GM21576 (cell line): ENCODE measurements at regions not wholly inside any gene's neighbourhood (a gene's known extent, or its start where the extent isn't known, plus 50 kb on each side); places are given as distances from the start of the nearest gene placed in this dataset.
"Not testable (repeated sequence)": the region's sequence is repeated elsewhere in the genome, so short reads cannot be mapped to it uniquely, and the experiment has no call there.

Experiments
- ATAC-seq: cut with Tn5 transposase; IDR thresholded peaks from one replicate; pipeline ENCODE4 v1.9.1; 2021; ENCODE audit warnings: mild to moderate bottlenecking, moderate library complexity; ENCODE audit not compliant: unreplicated experiment

DNA sequence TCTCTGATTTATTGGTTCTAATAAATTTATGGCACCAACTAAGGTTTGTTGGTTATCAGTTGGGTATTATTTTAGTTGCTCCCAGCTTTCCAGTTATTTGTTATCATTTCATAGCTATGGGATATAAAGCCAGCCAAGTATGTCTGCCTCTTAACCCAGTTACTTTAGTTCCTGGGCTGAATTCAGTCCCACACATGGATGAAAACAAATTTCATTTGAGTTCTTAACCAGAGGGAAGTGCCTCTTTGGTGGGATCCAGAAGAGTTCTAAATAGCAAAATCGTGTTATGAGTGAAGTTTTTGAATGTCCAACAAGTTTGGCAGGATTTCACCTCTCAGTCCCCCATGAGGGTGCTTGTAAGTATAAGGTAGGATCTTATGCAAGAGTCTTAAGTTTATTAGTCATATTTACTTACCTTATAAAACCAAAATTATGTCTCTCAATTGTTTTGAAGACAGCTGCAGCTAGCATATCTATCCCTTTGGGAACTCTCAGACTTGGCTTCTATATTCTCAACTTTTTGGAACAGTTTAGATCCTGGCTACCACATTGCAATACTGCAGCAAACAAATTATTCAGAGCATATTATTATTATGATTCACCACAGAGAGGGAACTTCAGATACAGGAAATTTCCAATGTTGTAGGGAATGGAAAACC lies 683.6 kb downstream of the BCKDHB start:
- no peak for ATAC-seq

DNA sequence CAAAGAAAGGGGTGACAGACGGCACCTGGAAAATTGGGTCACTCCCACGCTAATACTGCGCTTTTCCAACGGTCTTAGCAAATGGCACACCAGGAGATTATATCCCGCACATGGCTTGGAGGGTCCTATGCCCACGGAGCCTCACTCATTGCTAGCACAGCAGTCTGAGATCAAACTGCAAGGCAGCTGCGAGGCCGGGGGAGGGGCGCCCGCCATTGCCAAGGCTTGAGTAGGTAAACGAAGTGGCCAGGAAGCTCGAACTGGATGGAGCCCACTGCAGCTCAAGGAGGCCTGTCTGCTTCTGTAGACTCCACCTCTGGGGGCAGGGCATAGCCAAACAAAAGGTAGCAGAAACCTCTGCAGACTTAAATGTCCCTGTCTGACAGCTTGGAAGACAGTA lies 676.8 kb downstream of the BCKDHB start:
- ATAC-seq = not testable (repeated sequence)

DNA sequence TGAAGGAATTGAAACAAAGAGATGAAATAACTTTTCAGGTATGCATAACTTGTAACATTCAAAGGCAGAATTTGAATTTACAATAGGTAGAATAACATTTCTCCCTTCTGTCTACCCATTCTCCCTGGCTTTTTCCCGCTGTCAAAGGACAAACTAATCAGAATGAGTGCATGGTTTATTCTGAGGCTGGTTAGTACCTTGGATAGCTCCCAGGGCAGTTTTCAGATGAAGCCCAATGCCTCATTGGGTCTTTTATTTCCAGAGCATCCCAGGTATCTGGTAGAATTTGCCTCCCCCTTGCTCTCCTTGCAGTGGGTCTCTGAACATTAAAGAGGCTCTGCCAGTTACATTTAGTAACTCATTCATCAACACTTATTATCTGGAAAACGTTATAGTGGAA lies 665.5 kb downstream of the BCKDHB start:
- no peak for ATAC-seq

DNA sequence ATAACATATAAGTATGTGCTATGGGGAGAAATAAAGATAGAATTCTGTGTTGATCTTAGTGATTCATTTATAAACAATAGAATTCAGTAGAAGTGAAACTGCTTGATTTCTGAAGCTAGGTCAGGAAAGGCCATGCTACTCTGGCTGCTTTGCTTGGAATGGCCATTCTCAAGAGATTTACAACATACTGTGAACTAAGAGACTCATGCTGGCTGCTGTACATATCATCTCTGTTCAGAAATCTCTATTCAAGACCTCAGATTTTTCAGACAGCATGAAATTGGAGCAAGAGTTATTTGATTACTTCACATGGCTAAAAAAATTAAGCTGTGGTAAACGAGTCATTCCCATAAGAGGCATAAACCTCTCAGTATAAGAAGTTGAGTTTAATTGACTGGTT lies 662.6 kb downstream of the BCKDHB start:
- ATAC-seq = no peak

DNA sequence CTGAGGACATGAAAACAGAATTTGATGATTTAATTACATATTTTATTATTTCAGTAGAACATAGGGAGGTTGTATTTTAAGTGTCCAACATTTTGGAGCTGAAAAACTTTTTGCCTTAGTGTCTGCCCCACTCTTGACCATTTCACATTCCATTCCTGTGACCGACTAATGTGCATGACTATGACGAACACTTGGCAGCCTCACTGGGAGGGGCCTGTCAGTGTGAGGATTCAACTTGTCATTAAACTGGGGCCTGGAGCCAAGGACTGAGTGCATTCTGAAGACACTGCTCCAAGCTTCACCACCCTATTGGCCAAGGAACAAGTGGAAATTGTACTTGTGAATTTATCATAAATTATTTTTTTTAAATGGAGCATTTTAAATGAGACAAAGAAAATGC lies 661.3 kb downstream of the BCKDHB start:
- ATAC-seq = no peak

DNA sequence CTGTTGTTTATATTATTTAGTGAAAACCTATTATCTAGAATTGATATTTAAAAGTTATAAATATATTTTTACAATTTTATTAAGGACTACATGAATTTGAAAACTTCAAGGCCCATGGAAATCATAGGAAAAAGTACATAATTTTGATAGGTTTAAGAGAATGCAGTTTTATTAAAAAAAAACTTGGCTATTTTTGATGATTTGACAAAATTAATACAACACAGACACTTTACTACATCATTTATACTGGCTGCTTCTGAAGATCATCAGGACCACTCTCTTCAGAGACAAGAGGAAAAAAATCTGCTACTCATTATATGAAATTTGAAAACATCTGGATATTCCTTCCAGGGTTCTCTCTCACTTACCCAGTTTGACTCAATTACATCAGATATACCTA lies 637.7 kb downstream of the BCKDHB start:
- ATAC-seq = no peak

DNA sequence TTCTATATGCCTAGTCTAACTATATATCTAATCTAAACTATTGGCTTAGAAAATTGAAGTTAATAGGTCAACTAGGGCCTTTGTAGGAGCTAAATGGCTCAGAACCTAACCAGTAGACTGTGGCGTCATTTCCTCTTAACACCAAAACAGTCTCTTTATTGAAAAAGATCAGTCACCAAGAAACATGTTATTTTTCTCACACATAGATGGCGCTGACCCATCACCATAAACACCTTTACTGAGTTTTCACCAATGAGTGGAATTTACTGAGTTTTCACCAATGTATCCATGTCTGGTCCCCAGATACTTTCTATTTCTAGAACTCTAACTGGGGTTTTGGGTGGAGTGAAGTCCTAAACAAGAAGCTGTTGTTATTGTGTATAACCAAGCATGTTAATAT lies 636.0 kb downstream of the BCKDHB start:
- ATAC-seq = no peak

DNA sequence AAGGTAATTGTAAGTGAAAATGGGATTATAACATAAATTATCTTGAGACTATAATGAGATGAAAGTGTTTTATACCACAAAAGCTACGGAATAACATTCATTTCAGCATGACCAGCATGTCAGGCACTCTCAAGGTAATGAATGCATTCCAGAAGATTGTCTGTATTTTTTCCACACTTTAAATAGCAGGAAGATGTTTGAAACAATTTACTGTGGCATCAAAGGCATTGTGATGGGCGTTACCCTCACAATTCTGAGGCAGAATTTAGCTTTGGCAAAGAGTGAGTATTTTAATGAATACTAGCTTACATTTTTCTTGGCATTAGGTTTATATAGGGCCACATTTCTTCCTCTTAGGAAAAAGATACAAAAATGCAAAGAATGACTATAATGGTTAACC lies 627.2 kb downstream of the BCKDHB start:
- no peak for ATAC-seq

DNA sequence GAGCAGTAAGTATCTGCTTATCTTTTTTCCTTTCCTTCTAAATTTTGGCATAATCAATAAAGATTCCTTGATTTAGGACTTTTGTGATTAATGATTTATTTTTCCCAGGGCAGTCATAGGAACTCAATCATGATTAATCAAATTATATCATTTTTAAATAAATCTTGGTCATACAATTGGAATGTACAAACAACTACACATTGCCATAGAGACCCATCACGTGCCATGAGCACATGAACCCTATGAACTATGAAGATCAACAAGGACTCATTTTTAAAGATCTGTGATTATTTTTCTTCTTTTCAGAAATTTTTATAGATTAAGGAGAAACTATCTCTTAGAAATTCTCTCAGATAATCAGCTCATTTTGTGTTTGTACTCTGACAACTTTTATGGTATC lies 622.4 kb downstream of the BCKDHB start:
- no peak for ATAC-seq

DNA sequence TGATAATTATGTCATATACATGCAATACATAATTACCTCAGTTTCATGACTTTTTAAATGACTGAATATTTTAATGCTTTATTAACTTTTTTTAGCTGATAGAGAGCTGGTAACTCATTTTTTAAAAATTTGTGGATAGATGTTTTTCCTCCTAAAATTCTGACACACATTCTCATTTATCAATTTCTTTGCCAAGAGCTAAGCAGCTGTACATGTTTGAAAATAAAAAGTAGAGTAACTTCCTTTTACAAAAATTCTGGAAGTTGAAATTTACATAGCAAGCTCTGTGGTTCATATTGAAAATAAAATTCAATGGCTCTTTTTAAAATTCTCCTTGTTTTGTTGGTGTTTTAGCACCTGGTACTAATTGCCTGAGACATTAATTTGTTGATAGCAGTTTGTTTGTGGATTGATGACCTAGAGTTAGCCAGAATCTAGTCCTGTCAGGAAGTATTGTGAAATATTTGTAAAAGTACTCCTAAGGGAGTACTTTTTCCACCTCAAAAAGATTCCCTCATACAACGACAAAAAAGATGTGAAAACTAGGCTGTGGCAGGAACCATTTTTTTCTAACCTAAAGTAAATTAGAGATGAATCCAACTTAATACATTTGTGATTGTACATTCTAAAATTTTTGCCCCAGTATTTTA lies 621.8 kb downstream of the BCKDHB start:
- ATAC-seq = no peak

DNA sequence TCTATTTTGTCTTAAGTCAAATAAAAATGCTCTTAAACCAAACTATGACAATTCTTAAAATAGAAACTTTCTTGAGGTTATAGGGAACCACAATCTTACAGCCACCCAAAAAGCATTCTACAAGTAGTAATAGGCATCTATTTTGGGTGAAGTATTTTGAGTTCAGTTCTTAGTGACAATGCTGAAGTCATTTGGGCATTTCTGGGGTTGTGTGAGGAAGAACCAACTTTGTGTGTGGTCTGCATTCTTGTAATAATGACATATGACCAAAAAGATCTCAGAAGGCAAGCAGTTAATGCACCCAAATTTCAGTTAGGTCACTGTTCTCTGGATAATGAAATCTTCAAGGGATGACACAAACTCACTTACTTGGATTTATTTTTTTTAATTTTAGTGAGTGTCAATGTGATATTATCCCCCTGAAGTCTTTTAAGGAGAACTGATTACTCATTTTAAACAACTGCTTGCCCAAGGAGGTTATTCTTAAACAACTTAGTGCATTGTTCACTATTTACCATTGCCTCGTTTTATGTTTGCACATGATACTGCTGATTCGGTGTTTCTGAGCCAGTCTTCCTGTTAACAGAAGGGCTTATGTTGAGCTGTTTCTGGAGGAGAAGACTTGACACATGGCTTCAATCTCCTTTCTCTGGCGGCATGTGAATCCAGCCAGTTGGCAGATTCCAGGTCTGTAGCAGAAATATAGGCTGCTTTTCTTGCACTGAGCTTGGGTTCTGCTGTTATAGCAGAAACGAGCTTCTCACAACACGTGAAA lies 618.9 kb downstream of the BCKDHB start:
- no peak for ATAC-seq

DNA sequence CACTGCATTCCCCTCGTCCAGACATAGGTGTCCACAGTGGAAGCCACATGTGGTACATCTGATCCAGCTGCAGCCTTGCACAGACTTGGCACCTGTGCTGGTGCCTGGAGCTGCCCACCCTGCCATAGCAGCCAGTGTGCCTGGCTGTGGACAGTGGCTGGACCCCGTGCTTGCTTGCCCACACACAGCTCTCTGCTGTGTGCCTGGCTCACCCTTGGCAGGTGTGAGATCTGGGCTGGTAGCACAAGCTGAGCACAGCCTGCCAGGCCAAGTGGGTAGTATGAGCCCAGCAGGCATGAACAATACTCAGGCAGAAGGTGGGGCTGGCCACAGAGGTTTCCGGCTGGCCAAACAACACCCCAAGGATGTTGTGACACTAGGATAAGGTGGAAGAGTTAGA lies 614.4 kb downstream of the BCKDHB start:
- ATAC-seq = no peak

DNA sequence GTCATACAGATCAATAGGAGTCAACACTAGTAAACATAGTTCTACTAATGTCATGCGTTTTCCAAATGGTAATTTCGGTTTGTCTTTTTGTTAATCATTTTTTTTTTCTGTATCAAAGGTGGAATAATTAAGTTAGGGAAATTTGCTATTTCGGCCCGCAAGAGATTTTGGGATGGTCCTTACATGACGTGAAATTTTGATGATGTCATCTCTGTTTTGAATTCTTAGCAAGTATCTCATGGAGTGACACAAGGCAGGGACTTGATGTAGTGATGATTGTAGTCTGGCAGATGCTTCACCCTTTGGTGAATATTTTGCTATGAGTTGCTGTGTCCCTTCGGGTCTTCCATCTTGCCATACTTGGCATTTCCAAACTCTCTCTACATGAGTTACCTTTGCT lies 608.0 kb downstream of the BCKDHB start:
- ATAC-seq = no peak

DNA sequence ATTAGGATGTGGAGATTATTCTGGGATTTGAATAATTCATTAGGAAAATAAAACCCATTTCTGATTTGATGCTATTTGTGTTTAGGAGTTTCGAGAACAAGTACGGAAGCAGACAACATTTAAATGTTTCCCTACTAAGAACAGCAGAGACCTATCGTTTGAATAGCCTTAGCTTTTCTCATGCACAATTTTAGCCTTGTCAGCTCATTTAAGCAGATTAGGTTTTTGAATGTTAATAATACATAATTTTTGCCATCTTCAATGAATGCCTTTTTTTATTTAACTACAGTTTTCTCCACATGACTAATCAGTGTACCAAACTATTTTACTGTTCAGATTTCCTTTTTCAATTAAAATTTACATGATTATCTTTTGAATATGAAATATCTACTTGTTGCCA lies 592.0 kb downstream of the BCKDHB start:
- no peak for ATAC-seq

DNA sequence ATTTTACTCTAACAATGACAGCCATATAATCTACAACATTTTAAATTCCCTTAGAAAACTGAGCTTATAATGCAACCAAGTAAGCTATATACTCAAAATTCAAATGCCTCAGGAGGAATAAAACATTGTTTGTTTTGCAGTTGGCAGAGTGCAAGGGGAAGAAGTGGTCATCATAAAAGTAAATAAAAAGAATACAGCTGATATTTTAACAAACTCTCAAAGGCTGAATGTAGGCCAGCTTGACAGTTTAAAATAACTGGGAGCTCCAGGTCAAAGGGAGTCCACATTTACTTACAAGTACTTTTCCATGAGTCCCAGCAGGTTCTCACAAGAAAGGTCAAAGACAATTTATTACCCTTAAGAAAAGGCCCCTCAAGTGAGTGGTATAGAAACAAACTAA lies 589.8 kb downstream of the BCKDHB start:
- ATAC-seq = no peak

DNA sequence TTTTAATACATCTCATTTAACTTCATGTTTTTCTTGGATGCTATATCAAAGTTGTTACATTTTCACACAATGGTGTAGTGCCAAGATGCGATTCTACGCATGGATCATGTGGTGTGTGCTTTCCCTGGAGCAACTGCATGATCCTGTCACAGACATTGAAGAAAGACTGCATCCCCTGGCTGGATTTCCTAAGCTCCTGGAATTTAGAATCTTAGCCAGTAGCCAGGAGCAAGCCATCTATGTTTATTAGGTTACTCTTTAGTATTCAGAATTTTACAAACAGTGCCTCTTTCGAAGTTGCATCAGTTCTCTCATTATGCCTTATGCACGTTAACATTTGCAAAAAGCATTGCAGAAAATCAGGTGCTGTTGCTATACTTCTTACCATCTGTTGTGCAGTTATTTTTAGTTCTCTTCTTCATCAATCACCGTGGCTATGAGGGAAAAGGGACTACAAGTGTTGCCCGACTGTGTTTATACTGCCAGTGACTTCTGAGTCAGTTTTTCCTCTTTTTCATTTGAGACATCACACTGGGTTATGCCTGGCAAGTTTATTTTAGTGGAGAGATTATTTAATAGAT lies 584.2 kb downstream of the BCKDHB start:
- ATAC-seq = no peak

DNA sequence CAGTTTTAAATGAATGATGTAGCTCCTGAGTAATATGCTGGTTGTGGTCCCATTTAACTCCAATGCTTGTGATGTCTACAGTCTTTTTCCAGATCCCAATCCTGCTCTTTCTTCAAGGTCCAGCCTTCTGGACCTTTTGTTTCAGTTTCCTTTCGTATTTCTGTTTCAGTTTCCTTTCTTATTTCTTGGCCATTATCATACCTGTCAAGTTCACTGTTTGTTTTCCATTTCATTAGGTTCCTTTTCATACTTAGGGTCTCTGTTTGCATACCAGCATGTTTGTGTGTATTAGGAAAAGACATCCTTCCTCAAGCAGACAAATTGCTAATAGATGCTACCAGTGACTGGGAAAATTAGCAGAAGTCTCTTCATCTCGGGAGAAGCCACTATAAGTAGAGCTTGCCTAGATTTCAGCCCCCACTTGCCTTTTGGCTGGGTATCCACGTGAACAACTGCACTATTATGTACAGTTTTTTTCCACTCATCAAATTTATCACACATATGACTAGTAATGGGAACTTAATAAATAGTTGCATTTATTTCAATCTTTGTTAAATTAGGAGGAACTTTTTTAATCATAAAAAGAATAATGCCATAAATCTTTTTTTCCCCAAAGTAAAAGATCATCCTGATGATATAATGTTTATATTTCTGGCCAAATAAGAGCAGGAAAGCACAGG lies 583.4 kb downstream of the BCKDHB start:
- no peak for ATAC-seq

DNA sequence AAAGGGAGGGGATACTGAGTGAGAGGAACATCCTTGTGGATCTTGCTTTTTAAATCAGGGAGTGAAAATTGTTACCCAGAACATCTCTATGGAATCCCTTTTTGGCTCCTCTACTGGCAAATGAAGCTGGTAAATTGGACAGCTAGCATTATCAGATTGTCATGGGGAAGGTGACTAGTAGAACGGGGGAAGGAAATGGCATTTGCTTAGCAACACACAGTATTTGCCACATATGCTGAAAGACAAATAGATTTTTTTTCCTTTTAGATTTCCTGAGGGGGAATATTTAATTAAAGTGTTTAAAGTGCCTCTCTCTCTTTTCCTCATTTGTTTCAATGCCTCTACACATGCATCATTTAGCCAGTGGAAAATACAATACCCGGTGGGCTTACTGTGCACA lies 573.5 kb downstream of the BCKDHB start:
- ATAC-seq = no peak

DNA sequence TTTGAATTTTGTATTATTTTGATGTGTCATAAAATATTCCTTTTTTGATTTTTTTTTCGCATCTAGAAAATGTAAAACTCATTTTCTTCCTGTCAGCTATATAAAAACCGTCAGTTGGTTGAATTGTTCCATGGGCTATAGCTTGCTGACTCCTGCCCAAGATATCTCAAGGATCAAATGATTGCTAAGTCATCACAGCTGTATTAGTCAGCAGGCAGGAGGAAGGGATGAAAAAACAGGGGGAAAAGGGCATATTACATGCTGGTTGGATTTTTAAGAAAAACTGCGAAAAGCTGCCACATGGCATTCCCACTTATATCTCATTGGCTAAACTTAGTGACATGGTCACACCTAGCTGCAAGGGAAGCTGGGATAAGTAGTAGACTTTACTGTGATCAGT lies 569.9 kb downstream of the BCKDHB start:
- no peak for ATAC-seq

DNA sequence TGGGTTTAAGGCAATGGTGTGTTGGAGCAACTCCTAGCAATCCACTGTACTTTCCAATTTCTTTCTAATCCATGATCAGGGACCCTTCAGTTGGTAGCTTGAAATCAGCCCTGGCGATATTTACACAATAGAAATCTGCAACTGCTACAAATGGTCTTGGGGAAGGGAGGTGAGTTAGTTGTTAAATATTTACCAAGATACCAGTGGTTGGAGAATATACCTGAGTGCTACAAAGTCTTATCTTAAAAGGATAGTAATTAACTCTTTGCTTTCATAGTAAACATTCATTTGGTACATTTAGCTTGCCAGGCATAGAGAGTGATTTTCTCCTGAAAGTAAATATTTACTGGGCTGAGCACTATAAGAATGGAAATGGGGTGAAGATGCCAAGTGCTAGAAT lies 568.2 kb downstream of the BCKDHB start:
- ATAC-seq = no peak

DNA sequence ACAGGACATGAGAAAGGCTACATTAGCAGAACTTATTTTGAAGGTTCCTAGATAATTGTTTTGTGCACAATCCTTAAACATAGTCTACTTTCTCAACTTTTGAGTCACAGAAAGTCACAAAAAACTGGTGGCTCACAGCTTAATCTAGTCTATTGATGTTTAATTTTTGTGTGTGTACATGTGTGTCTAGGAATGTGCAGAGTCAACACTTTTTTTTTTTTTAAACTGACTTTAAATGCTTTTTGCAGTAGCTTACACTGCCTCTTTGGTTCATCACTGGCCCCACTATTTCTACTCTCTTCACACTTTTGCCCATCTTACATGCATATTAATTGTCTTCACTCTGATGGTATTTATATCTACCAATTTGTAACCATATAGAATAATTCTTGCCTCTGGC lies 566.9 kb downstream of the BCKDHB start:
- ATAC-seq = no peak
